Liver (tissue), 3 donors: ENCODE measurements at regions not wholly inside any gene's neighbourhood (a gene's known extent, or its start where the extent isn't known, plus 50 kb on each side); places are given as distances from the start of the nearest gene placed in this dataset.

Experiments
- EGR1 ChIP-seq, 2 donors: IDR thresholded peaks; 2 replicates each; pipeline ENCODE4 v1.6.1; 2016 to 2018; ENCODE audit warnings: antibody characterized with exemption in 2 of 2, low read depth in 2 of 2
- GABPA ChIP-seq, 2 donors: IDR thresholded peaks in 1 of 2; conservative IDR thresholded peaks in 1 of 2; 2 replicates each; pipeline ENCODE4 v1.6.1; 2016; ENCODE audit warnings: antibody characterized with exemption in 2 of 2, mild to moderate bottlenecking in 1 of 2, moderate library complexity in 1 of 2
- HNF4G ChIP-seq: IDR thresholded peaks from 2 replicates; pipeline ENCODE4 v1.6.1; 2016; ENCODE audit warnings: antibody characterized with exemption
- RXRA ChIP-seq, 2 donors: IDR thresholded peaks; 2 replicates each; pipeline ENCODE4 v1.6.1; 2017 to 2018; ENCODE audit warnings: antibody characterized with exemption in 2 of 2, mild to moderate bottlenecking in 1 of 2
- TAF1 ChIP-seq: conservative IDR thresholded peaks from 2 replicates; pipeline ENCODE4 v1.6.1; 2016; ENCODE audit warnings: antibody characterized with exemption, mild to moderate bottlenecking
- YY1 ChIP-seq: IDR thresholded peaks from 2 replicates; pipeline ENCODE4 v1.6.1; 2016; ENCODE audit warnings: antibody characterized with exemption, mild to moderate bottlenecking
- TF ChIP-seq, protein P1 (sequence below): fragments of 150-350 bp; IDR thresholded peaks from 2 replicates; pipeline ENCODE4 v1.5.1; 2017; ENCODE audit warnings: improper control_type of control experiment, low read depth, low read length; ENCODE audit not compliant: missing input control
- TF ChIP-seq, protein P2 (sequence below): IDR thresholded peaks from 2 replicates; pipeline ENCODE4 v1.6.1; 2016; ENCODE audit warnings: antibody characterized with exemption, mild to moderate bottlenecking
- TF ChIP-seq, protein P3 (sequence below): IDR thresholded peaks from 2 replicates; pipeline ENCODE4 v1.6.1; 2016; ENCODE audit warnings: antibody characterized with exemption
- TF ChIP-seq, protein P4 (sequence below): IDR thresholded peaks from 2 replicates; pipeline ENCODE4 v1.6.1; 2016; ENCODE audit warnings: antibody characterized with exemption
- donor health status: healthy.
- donor health status: healthy.

DNA sequence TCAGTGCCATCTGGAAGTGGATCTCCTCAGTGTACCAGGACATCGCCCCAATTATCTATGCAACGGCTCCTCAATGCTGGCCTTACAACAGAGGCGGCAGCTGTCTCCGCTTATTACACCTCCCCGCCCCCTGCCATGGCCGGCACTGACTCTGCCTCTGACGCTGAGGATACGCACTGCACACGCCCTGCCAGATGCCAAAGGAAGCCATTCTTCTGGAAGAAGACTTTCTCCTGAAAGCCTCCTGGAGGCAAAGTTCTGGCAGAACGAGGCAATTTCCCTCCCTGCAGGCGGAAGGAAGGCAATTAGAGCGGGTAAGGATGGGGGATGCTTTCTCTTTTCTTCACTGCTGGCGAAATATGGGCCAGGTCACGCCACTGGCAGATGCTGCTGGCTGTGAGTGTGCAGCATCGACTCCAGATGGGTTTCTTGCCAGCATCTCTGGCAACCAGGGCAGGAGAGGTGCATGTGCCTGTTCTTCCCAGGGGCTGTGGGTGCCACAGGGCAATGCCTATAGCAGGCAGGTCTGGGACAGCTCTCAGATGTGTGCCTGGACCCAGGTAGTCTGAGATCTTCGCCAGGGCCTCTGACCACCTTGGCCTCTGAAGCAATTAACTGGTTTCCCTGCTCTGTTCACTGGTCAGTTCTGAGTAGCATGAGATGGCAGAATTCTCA lies 62.2 kb upstream of the MRPS22 start:
- TF ChIP-seq, protein P1, sequence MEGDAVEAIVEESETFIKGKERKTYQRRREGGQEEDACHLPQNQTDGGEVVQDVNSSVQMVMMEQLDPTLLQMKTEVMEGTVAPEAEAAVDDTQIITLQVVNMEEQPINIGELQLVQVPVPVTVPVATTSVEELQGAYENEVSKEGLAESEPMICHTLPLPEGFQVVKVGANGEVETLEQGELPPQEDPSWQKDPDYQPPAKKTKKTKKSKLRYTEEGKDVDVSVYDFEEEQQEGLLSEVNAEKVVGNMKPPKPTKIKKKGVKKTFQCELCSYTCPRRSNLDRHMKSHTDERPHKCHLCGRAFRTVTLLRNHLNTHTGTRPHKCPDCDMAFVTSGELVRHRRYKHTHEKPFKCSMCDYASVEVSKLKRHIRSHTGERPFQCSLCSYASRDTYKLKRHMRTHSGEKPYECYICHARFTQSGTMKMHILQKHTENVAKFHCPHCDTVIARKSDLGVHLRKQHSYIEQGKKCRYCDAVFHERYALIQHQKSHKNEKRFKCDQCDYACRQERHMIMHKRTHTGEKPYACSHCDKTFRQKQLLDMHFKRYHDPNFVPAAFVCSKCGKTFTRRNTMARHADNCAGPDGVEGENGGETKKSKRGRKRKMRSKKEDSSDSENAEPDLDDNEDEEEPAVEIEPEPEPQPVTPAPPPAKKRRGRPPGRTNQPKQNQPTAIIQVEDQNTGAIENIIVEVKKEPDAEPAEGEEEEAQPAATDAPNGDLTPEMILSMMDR: no peak
- TF ChIP-seq GABPA (IDR thresholded peaks at IDR 0.05 in 1 of 2, conservative IDR thresholded peaks at IDR 0.05 in 1 of 2) (no peak), TAF1 (no peak), RXRA (IDR thresholded peaks at IDR 0.05) (no peak), HNF4G (no peak), EGR1 (IDR thresholded peaks at IDR 0.05; ENCODE audit: low read depth in 2 of 2) (no peak), YY1 (no peak)
- TF ChIP-seq, protein P2, sequence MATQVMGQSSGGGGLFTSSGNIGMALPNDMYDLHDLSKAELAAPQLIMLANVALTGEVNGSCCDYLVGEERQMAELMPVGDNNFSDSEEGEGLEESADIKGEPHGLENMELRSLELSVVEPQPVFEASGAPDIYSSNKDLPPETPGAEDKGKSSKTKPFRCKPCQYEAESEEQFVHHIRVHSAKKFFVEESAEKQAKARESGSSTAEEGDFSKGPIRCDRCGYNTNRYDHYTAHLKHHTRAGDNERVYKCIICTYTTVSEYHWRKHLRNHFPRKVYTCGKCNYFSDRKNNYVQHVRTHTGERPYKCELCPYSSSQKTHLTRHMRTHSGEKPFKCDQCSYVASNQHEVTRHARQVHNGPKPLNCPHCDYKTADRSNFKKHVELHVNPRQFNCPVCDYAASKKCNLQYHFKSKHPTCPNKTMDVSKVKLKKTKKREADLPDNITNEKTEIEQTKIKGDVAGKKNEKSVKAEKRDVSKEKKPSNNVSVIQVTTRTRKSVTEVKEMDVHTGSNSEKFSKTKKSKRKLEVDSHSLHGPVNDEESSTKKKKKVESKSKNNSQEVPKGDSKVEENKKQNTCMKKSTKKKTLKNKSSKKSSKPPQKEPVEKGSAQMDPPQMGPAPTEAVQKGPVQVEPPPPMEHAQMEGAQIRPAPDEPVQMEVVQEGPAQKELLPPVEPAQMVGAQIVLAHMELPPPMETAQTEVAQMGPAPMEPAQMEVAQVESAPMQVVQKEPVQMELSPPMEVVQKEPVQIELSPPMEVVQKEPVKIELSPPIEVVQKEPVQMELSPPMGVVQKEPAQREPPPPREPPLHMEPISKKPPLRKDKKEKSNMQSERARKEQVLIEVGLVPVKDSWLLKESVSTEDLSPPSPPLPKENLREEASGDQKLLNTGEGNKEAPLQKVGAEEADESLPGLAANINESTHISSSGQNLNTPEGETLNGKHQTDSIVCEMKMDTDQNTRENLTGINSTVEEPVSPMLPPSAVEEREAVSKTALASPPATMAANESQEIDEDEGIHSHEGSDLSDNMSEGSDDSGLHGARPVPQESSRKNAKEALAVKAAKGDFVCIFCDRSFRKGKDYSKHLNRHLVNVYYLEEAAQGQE: no peak
- TF ChIP-seq, protein P3, sequence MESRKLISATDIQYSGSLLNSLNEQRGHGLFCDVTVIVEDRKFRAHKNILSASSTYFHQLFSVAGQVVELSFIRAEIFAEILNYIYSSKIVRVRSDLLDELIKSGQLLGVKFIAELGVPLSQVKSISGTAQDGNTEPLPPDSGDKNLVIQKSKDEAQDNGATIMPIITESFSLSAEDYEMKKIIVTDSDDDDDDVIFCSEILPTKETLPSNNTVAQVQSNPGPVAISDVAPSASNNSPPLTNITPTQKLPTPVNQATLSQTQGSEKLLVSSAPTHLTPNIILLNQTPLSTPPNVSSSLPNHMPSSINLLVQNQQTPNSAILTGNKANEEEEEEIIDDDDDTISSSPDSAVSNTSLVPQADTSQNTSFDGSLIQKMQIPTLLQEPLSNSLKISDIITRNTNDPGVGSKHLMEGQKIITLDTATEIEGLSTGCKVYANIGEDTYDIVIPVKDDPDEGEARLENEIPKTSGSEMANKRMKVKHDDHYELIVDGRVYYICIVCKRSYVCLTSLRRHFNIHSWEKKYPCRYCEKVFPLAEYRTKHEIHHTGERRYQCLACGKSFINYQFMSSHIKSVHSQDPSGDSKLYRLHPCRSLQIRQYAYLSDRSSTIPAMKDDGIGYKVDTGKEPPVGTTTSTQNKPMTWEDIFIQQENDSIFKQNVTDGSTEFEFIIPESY: no peak
- TF ChIP-seq, protein P4, sequence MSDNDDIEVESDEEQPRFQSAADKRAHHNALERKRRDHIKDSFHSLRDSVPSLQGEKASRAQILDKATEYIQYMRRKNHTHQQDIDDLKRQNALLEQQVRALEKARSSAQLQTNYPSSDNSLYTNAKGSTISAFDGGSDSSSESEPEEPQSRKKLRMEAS: no peak
